ENCODE measurements at regions not wholly inside any gene's neighbourhood (a gene's known extent, or its start where the extent isn't known, plus 50 kb on each side); places are given as distances from the start of the nearest gene placed in this dataset.

GRCh38 chr2:144252694-144253093, 267.2 kb downstream of the ZEB2 start:
- Histone ChIP-seq H3K4me3 (replicated peaks in 1 of 3; ENCODE audit: low read depth in 2 of 3, low read length in 3 of 3) (no peak overlapping the region), H3K27ac (ENCODE audit: low read depth in 1 of 2, low read length in 2 of 2) (no peak overlapping the region), H3K4me1 (ENCODE audit: control insufficient read depth in 1 of 2, insufficient read depth in 2 of 2, low read length in 2 of 2) (peaks cover 16 to 26% of the 10 kb centered on the region in 2 donors), H3K9ac (ENCODE audit: insufficient read depth, low read length, poor library complexity, severe bottlenecking) (no peak overlapping the region), H2AFZ (ENCODE audit: insufficient read depth, low read depth, low read length, poor library complexity, severe bottlenecking) (no peak overlapping the region), H3K4me2 (replicated peaks; ENCODE audit: extremely low read depth, low read length, poor library complexity, severe bottlenecking) (no peak overlapping the region), H3K9me3 (replicated peaks in 1 of 2; ENCODE audit: control insufficient read depth in 1 of 2, insufficient read depth in 1 of 2, low read length in 2 of 2) (peaks cover 24 to 33% of the 10 kb centered on the region in 2 donors), H3K27me3 (ENCODE audit: control insufficient read depth in 2 of 2, insufficient read depth in 2 of 2, low read length in 2 of 2) (no peaks in the 10 kb centered on the region), H3K79me2 (ENCODE audit: insufficient read depth, low read length) (peaks cover 3% of the 10 kb centered on the region), H3K36me3 (replicated peaks in 1 of 2; ENCODE audit: control insufficient read depth in 1 of 2, insufficient read depth in 2 of 2, low read length in 2 of 2) (peaks cover 0 to 13% of the 10 kb centered on the region in 2 donors), H4K20me1 (ENCODE audit: insufficient read depth, low read length) (no peaks in the 10 kb centered on the region)
- H3K4me1 Mint-ChIP-seq = peaks cover 31% of the 10 kb centered on the region
- intact Hi-C loops (cut with micrococcal nuclease) = no loop called here
- H3K4me3 Mint-ChIP-seq = no peak overlapping the region
- no peak for DNase-seq
- H3K27me3 Mint-ChIP-seq (ENCODE audit: low read depth in 3 of 3) = no peaks in the 10 kb centered on the region
- no peak overlapping the region for H3K27ac Mint-ChIP-seq
- WGBS (ENCODE audit: insufficient coverage) = no CpG with 5 or more reads among the region's 1 CpG
- TF ChIP-seq CTCF (IDR thresholded peaks at IDR 0.05) = no peak
- H3K36me3 Mint-ChIP-seq = peaks cover 17 to 22% of the 10 kb centered on the region in 2 donors
- peaks cover 26 to 33% (median 32%) of the 10 kb centered on the region in 7 donors for H3K9me3 Mint-ChIP-seq

GRCh38 chr2:144249035-144249637, 270.8 kb downstream of the ZEB2 start:
- Histone ChIP-seq H3K36me3 (replicated peaks in 1 of 2; ENCODE audit: control insufficient read depth in 1 of 2, insufficient read depth in 2 of 2, low read length in 2 of 2) (peaks cover 0 to 5% of the 10 kb centered on the region in 2 donors), H3K9ac (ENCODE audit: insufficient read depth, low read length, poor library complexity, severe bottlenecking) (no peak overlapping the region), H3K27ac (ENCODE audit: low read depth in 1 of 2, low read length in 2 of 2) (peak overlapping the region in 1 of 2 donors; percentile 28), H3K9me3 (replicated peaks in 1 of 2; ENCODE audit: control insufficient read depth in 1 of 2, insufficient read depth in 1 of 2, low read length in 2 of 2) (peaks cover 12 to 17% of the 10 kb centered on the region in 2 donors), H3K4me1 (ENCODE audit: control insufficient read depth in 1 of 2, insufficient read depth in 2 of 2, low read length in 2 of 2) (peaks cover 8 to 13% of the 10 kb centered on the region in 2 donors), H3K79me2 (ENCODE audit: insufficient read depth, low read length) (no peaks in the 10 kb centered on the region), H3K4me2 (replicated peaks; ENCODE audit: extremely low read depth, low read length, poor library complexity, severe bottlenecking) (peak overlapping the region; percentile 34), H3K4me3 (replicated peaks in 1 of 3; ENCODE audit: low read depth in 2 of 3, low read length in 3 of 3) (no peak overlapping the region), H3K27me3 (ENCODE audit: control insufficient read depth in 2 of 2, insufficient read depth in 2 of 2, low read length in 2 of 2) (no peaks in the 10 kb centered on the region), H2AFZ (ENCODE audit: insufficient read depth, low read depth, low read length, poor library complexity, severe bottlenecking) (no peak overlapping the region), H4K20me1 (ENCODE audit: insufficient read depth, low read length) (no peaks in the 10 kb centered on the region)
- Mint-ChIP-seq H3K36me3 (peaks cover 9 to 10% of the 10 kb centered on the region in 2 donors), H3K27ac (peak overlapping the region in 2 of 7 donors; percentile 28 to 43), H3K27me3 (ENCODE audit: low read depth in 3 of 3) (no peaks in the 10 kb centered on the region), H3K9me3 (peaks cover 14 to 18% (median 16%) of the 10 kb centered on the region in 7 donors), H3K4me1 (peaks cover 12% of the 10 kb centered on the region), H3K4me3 (peak overlapping the region in 1 of 2 donors; percentile 11)
- DNase-seq = no peak
- WGBS (ENCODE audit: insufficient coverage) = no CpG with 5 or more reads among the region's 4 CpGs
- intact Hi-C loops (cut with micrococcal nuclease) = no loop called here
- TF ChIP-seq CTCF (IDR thresholded peaks at IDR 0.05) = no peak

Data from CD14-positive monocyte (primary cell).